Testis (tissue), 2 donors: ENCODE measurements at regions not wholly inside any gene's neighbourhood (a gene's known extent, or its start where the extent isn't known, plus 50 kb on each side); places are given as distances from the start of the nearest gene placed in this dataset.
"Not testable (repeated sequence)": the region's sequence is repeated elsewhere in the genome, so short reads cannot be mapped to it uniquely, and the experiment has no call there.

Experiments
- DNase-seq: peaks from one replicate; pipeline ENCODE4 v3.0.0-alpha.2; 2019
- H3K27ac ChIP-seq, 2 donors: fragments of 200-600 bp; sonication (generic); one replicate each; pipeline ENCODE4 v1.5.1; 2019
- H3K27me3 ChIP-seq: fragments of 200-600 bp; sonication (generic); one replicate; pipeline ENCODE4 v1.5.1; 2019
- H3K36me3 ChIP-seq: fragments of 200-600 bp; sonication (generic); one replicate; pipeline ENCODE4 v1.5.1; 2017; ENCODE audit warnings: low read depth; ENCODE audit errors: missing control alignments
- H3K4me1 ChIP-seq: fragments of 200-600 bp; sonication (generic); one replicate; pipeline ENCODE4 v1.5.1; 2019
- H3K4me3 ChIP-seq, 2 donors: fragments of 200-600 bp; sonication (generic); one replicate each; pipeline ENCODE4 v1.5.1; 2017 to 2019
- H3K9me3 ChIP-seq: fragments of 200-600 bp; sonication (generic); one replicate; pipeline ENCODE4 v1.5.1; 2017
- POLR2A ChIP-seq: fragments of 450-650 bp; IDR thresholded peaks from one replicate; pipeline ENCODE4 v1.6.1; 2017; ENCODE audit warnings: antibody characterized with exemption, mild to moderate bottlenecking, moderate library complexity
- WGBS, 2 donors: methylation state at CpG; one replicate each; pipeline ENCODE4 v1.1.5; 2018; 5-methylcytosine and 5-hydroxymethylcytosine counted together
- intact Hi-C: fragments of 100-400 bp; cut with DNase I; formaldehyde crosslinking; loops from one replicate; pipeline ENCODE4 v1.15.1; 2023; ENCODE audit warnings: low total_unique reads
- TF ChIP-seq, protein P1 (sequence below), 3 experiments: fragments of 450-650 bp in 2 of 3; fragments of 200-600 bp in 1 of 3; sonication (generic) in 1 of 3; IDR thresholded peaks; one replicate each; pipeline ENCODE4 v1.5.1; 2016 to 2019; ENCODE audit warnings: antibody characterized with exemption in 3 of 3, mild to moderate bottlenecking in 2 of 3, moderate library complexity in 1 of 3

DNA sequence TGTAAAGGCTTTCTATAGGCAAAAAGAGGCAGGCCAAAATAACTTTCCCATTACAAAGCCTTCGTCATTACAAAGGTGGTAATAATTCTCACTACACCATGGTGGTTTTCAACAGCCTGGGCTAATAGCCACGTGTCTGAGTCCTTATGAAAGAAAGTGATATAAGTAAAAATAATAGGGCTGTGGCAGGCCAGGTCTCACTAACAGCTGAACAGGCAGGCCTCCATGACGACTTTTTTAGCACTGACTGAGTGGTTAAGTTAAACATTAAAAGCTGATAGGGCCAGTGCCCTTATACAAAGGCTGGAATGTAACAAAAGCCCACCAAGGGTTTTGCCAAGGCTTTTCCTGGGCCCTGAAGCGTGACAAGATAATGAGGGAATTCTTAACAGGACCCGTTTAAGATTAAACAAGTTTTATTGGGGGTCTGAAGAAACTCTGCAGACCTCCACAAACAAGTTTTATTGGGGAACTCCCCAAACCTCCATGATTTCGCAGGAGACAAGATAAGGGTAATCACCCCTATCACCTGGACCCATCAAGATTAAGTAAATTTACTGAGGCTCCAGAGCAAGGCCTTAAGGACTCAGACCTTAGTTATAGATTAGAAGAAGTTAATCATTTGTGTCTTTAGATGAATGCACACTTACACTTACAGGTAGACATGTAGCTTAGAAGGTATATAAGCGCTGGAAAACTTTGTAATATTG is 412.9 kb downstream of the CHSY3 start:
- no peaks in the 10 kb centered on the region for H3K36me3 ChIP-seq
- H3K4me1 ChIP-seq, result no peaks in the 10 kb centered on the region
- TF ChIP-seq, protein P1, sequence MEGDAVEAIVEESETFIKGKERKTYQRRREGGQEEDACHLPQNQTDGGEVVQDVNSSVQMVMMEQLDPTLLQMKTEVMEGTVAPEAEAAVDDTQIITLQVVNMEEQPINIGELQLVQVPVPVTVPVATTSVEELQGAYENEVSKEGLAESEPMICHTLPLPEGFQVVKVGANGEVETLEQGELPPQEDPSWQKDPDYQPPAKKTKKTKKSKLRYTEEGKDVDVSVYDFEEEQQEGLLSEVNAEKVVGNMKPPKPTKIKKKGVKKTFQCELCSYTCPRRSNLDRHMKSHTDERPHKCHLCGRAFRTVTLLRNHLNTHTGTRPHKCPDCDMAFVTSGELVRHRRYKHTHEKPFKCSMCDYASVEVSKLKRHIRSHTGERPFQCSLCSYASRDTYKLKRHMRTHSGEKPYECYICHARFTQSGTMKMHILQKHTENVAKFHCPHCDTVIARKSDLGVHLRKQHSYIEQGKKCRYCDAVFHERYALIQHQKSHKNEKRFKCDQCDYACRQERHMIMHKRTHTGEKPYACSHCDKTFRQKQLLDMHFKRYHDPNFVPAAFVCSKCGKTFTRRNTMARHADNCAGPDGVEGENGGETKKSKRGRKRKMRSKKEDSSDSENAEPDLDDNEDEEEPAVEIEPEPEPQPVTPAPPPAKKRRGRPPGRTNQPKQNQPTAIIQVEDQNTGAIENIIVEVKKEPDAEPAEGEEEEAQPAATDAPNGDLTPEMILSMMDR (IDR thresholded peaks at IDR 0.05), result no peak
- no peak for TF ChIP-seq POLR2A
- H3K9me3 ChIP-seq, result no peaks in the 10 kb centered on the region
- H3K4me3 ChIP-seq, result no peak overlapping the region
- no peak overlapping the region for H3K27ac ChIP-seq
- intact Hi-C loops, result no loop called here
- WGBS, 2 donors, result 62% methylated on average over 7 of the region's 7 CpGs
- DNase-seq, result no peak
- H3K27me3 ChIP-seq, result no peaks in the 10 kb centered on the region

DNA sequence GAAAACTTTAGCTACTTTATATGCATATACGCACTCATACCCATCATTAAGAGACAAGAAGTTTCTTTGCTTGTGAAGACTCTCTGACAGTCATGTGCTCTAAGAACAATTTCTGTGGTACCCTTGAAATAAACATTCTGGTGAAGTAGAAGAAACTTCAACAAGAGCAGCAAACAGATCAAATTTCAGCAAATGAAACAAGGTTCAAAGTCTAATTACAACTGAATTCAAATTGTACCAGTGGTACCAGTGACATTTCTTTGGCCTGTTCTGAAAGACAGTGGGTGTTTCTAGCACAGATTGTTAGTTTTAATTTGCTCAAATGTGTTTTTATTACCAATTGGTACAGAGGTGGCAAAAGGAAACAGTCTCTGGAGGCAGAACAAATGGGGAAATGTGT is 391.0 kb downstream of the CHSY3 start:
- intact Hi-C loops, result no loop called here
- Histone ChIP-seq H3K4me1 (no peaks in the 10 kb centered on the region), H3K27ac (no peak overlapping the region), H3K9me3 (no peaks in the 10 kb centered on the region), H3K36me3 (no peaks in the 10 kb centered on the region), H3K4me3 (no peak overlapping the region), H3K27me3 (no peaks in the 10 kb centered on the region)
- DNase-seq, result no peak
- TF ChIP-seq POLR2A, result no peak
- TF ChIP-seq, protein P1 (IDR thresholded peaks at IDR 0.05), result no peak
- WGBS, 2 donors, result 93 to 94% methylated on average over 1 of the region's 1 CpG

DNA sequence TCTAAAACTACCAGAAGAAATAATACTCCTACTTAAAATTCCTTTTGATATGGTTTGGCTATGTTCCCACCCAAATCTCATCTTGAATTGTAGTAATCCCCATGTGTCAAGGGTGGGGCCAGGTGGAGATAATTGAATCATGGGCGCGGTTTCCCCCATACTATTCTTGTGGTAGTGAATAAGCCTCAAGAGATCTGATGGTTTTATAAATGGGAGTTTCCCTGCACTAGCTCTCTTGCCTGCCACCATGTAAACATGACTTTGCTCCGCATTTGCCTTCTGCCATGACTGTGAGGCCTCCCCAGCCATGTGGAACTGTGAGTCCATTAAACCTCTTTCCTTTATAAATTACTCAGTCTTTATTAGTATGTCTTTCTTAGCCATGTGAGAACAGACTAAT is 390.5 kb downstream of the CHSY3 start:
- WGBS, 2 donors, result 93% methylated on average over 3 of the region's 3 CpGs
- intact Hi-C loops, result not testable (repeated sequence)

DNA sequence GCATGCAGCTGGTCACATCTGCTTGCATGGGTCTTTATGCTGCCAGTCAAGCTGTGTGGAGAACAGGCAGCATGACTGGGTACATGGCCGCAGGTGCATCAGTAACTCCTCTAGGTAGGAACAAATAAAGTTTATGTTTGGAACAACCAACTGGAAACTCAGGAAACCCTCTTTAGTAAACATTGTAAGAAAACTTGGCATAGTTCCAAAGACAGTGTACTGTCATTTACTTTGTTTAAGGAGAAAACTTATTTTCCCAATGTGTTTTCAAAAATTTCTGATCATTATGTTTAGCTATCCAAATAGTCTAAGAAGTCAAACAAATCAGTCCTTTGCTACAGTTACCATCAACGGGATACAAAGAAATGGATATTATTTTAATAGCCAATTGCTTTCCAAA is 386.0 kb downstream of the CHSY3 start:
- no peaks in the 10 kb centered on the region for H3K36me3 ChIP-seq
- H3K4me1 ChIP-seq, result no peaks in the 10 kb centered on the region
- H3K4me3 ChIP-seq, result no peak overlapping the region
- no peak overlapping the region for H3K27ac ChIP-seq
- H3K27me3 ChIP-seq, result no peaks in the 10 kb centered on the region
- TF ChIP-seq, protein P1 (IDR thresholded peaks at IDR 0.05), result no peak
- TF ChIP-seq POLR2A, result no peak
- intact Hi-C loops, result no loop called here
- no peak for DNase-seq
- no peaks in the 10 kb centered on the region for H3K9me3 ChIP-seq
- WGBS, 2 donors, result 78 to 80% methylated on average over 2 of the region's 2 CpGs

More for the DNA sequence above, 390.5 kb downstream of the CHSY3 start:
- H3K9me3 ChIP-seq, H3K27ac ChIP-seq, H3K4me3 ChIP-seq, H3K4me1 ChIP-seq, H3K36me3 ChIP-seq, H3K27me3 ChIP-seq, DNase-seq: not testable (repeated sequence)

DNA sequence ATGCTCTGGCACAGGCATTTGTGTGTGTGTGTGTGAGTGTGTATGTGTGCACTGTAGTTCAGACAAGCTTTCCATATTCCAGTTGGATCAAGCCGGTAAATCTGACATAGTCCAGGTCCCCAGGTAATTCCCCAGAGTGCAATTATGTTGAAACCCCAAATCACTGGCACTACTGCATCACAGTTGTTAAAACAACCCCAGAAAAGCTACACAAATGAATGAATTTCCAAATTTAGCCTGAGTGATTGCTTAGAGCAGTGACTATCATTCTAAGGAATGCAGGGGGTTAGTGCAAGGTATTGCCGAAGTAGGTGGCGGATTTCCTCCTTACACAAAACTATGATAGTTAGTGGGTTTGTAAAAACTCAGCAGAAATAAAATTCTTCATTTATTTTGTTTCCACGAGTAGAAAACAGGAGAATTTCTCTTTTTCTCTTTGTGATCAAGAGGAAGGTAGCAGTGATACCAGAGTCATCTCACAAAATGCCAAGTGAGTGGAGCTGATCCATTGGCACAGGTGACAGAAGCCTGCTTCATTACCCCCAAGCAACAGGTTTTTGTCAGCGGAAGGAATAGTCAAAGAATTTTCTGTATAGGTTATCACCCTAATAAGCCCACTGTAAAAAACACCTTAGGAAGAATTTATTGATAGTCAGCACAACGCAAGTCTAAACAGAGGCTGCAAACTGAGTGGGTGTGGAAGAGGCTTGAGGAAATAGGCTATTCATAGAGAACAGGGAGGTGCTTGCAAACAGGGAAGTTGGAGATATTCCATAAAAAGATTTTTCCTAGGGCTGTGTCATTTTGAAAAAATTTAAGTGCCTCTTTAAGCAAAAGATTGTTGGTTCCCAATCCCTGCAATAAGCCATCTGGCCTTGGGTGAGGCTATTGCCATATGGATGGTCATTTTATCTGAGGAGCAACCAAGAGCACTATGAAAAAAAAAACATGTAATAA is 385.1 kb downstream of the CHSY3 start:
- 78 to 82% methylated on average over 6 of the region's 6 CpGs for WGBS, 2 donors
- intact Hi-C loops, result no loop called here
- no peak overlapping the region for H3K27ac ChIP-seq

More for the DNA sequence above, 385.1 kb downstream of the CHSY3 start:
- H3K4me1 ChIP-seq, result no peaks in the 10 kb centered on the region
- no peak for DNase-seq
- H3K4me3 ChIP-seq, result no peak overlapping the region
- H3K9me3 ChIP-seq, result no peaks in the 10 kb centered on the region
- TF ChIP-seq POLR2A, result no peak
- TF ChIP-seq, protein P1 (IDR thresholded peaks at IDR 0.05), result no peak
- no peaks in the 10 kb centered on the region for H3K27me3 ChIP-seq
- no peaks in the 10 kb centered on the region for H3K36me3 ChIP-seq
